ENCODE measurements at regions not wholly inside any gene's neighbourhood (a gene's known extent, or its start where the extent isn't known, plus 50 kb on each side); places are given as distances from the start of the nearest gene placed in this dataset.

GRCh38 chr16:17050468-17050867 is 420.3 kb downstream of the XYLT1 start:
- TF ChIP-seq, protein P1, sequence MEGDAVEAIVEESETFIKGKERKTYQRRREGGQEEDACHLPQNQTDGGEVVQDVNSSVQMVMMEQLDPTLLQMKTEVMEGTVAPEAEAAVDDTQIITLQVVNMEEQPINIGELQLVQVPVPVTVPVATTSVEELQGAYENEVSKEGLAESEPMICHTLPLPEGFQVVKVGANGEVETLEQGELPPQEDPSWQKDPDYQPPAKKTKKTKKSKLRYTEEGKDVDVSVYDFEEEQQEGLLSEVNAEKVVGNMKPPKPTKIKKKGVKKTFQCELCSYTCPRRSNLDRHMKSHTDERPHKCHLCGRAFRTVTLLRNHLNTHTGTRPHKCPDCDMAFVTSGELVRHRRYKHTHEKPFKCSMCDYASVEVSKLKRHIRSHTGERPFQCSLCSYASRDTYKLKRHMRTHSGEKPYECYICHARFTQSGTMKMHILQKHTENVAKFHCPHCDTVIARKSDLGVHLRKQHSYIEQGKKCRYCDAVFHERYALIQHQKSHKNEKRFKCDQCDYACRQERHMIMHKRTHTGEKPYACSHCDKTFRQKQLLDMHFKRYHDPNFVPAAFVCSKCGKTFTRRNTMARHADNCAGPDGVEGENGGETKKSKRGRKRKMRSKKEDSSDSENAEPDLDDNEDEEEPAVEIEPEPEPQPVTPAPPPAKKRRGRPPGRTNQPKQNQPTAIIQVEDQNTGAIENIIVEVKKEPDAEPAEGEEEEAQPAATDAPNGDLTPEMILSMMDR (IDR thresholded peaks at IDR 0.05), result no peak
- ChIA-PET POLR2A (no interaction called here), CTCF (no interaction called here)
- Mint-ChIP-seq H3K4me3 (no peak overlapping the region), H3K27ac (no peak overlapping the region), H3K27me3 (no peaks in the 10 kb centered on the region), H3K4me1 (ENCODE audit: low read depth) (no peaks in the 10 kb centered on the region), H3K36me3 (ENCODE audit: low read depth) (peaks cover 5% of the 10 kb centered on the region), H3K9me3 (peaks cover 15% of the 10 kb centered on the region)
- DNase-seq, result no peak
- intact Hi-C loops (cut with micrococcal nuclease), result no loop called here
- ATAC-seq, result no peak
